Hematopoietic multipotent progenitor cell treated with erythropoietin and hydrocortisone succinate and interleukin-3 and kit ligand, for 8 days (in vitro differentiated cells): ENCODE measurements at regions not wholly inside any gene's neighbourhood (a gene's known extent, or its start where the extent isn't known, plus 50 kb on each side); places are given as distances from the start of the nearest gene placed in this dataset.
"Not testable (repeated sequence)": the region's sequence is repeated elsewhere in the genome, so short reads cannot be mapped to it uniquely, and the experiment has no call there.

Source experiments
- DNase-seq: peaks from one replicate; pipeline ENCODE4 v3.0.0-alpha.2; 2015

DNA sequence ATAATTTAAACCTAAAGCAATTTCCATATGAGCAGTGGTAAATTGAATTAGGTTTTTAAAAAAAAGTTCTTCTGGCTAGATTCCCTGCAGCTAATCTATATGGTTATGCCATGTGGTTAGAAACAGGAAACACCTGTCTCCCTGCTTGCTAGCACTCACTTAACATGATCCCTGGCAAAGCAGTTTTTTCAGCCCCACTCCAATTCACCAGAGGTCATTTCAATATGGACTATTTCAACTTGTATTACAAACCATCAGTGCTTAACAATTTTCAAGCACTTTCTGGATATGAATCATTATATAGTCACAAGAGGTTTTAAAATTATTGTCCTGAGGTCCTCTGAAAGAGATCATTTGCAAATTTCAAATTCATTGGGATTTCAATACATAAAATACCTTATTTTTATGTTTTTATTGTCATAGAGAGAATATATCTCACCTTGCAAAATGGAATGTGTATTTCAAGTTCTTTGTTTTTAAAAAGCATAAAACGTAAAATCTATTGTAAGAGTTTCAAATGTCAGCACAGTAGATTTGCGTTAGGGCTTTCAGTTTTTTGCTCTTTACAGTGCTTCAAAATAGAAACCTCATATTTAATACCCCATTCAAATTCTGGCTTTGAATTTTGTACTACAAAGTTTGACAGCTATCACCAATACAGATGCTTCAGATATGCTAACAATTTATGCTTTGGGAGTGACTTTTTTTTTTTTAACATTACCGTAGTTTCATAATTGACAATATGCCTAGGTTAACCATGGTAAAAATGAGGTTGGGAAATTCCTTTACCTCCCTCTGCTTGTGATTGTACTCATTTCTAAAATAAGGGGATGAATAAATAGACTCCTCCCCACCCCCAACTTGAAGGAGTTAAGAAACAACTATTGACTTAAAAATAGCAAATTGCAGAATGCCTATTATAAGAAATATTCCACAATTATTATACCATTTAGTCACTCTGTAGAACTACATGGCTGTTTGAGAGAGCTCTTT lies 117.5 kb upstream of the HGF start:
- peak; percentile 30 for DNase-seq

GRCh38 chr7:81886211-81886764 lies 116.4 kb upstream of the HGF start:
- no peak for DNase-seq

DNA sequence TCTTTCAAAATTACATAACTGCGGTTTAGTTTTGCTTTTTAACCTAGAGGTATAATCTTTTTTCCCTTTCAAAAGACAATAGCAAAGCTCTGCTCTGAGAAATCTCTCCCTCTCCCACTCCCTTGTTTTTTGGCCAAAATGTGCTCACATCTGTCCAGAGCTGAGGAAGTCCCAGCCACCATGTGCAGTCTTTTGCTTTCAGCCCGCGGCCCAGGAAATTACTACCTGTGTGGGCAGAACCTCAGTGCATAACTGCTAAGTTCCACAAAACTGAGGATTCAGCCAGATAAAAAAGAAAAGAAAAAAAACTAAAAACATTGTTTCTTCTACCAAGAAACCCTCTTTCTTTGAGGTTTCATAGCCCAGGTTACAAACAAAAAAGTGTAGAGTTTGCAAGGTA lies 115.0 kb upstream of the HGF start:
- no peak for DNase-seq

GRCh38 chr7:81883801-81884393 lies 114.0 kb upstream of the HGF start:
- DNase-seq, result no peak

DNA sequence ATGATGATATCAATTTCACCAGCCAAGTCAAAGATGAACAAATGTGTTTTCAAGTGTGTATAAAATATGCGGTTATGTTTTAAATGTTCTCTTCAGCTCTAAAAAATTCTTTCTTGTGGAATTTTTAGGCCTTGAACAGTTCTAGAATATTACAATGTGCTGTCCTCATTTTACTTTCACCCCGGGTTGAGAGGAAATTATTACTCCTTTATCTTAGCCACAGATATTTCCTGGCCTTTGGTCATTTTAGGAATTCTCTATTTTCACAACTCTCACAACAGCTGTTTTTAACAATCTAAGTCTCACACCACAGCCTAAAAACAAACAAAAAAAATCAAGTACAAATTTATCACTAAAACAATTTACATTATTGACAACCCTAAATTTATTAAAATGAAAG lies 112.2 kb upstream of the HGF start:
- no peak for DNase-seq

- DNase-seq, result no peak
These were observed 108.0 kb upstream of the HGF start for GRCh38 chr7:81877890-81878289.

DNA sequence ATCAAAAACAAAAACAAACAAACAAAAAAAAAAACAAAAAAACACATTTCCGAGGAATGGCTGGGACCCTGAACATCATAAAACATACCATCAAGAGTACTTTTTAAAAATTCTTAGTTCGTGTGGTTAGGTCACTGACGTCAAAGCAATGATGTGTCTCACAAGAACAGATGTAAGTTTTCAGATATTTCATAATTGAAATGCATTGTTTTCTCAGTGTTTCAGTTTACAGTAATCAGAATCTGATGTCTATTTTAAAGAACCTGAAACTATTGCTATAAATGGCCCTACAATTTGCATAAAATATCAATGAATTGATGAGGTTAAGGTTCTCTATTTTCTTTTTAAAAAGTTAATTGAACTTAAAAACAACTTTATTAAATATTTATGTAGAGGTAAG lies 103.7 kb upstream of the HGF start:
- DNase-seq, result no peak

- DNase-seq, result no peak
These were observed 101.9 kb upstream of the HGF start for GRCh38 chr7:81871606-81872265.

DNA sequence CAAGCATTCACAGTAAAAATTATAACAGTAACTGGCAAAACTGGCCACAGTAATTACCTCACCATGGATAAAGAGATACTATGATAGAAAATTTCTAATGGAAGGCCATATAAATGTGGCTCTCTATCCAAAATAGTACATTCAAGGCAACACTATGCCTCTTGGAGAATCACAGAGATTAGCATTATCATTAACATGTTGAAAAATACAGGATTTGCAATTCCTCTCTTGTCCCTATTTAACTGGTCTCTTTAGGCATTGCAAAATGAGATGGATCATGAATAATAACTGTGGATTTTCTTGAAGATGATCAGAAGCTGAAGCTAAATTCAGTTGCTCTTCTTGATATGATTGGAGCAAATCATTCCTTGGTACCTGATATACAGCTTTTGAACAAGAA lies 100.8 kb upstream of the HGF start:
- no peak for DNase-seq

DNA sequence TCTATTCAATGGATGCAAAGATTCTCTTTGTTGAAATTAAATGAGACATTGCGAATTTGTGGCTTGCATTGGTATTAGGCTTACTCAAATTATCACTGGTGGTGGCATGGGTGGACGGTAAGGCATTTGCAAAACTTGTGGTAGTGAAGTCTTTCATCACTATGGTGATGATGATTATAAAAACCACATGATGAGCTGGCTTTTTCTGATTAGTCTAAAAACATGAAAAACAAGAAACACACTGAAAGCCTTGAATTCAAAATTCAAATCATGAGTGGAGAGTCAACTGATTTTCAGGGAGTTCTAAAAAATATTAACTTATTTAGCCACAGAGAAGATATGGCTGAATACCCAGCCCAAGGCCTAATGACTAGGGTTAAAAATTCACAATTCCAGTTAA lies 99.8 kb upstream of the HGF start:
- no peak for DNase-seq

DNA sequence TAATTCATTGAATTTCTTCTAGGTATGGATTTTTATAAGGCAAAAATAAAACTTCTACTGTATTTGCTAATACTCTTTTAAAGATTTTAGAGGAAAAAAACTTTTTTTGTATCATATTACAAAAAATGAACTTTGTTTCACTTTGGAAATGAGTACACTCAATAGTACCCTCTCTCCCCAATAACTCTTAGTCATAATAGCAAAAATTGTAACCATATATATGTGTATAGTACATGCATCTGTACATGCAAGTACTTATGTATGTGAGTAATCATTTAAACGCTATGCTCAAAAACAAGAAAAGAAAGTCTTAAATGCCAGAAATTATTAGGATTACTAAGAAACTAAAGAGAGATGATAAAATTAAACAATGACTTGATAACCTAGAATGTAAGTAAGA lies 95.9 kb upstream of the HGF start:
- no peak for DNase-seq

- no peak for DNase-seq
These were observed 89.6 kb upstream of the HGF start for GRCh38 chr7:81859433-81859832.

DNA sequence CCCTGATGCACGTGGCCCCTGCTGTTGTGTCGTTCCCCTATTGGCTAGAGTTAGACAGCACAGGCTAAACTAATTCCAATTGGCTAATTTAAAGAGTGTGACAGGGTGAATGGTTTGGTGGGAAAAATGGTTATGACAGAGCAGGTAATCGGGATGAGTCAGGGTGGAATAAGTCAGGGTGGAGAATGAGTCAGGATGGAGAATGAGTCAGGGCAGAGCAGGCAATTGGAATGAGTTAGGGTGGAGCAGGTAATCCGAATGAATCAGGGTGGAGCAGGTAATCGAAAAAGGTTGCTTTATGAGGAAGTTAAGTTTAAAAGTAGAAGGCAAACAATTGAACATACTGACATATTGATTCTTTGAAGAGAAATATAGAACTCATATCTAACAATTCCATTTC lies 89.0 kb upstream of the HGF start:
- not testable (repeated sequence) for DNase-seq

DNA sequence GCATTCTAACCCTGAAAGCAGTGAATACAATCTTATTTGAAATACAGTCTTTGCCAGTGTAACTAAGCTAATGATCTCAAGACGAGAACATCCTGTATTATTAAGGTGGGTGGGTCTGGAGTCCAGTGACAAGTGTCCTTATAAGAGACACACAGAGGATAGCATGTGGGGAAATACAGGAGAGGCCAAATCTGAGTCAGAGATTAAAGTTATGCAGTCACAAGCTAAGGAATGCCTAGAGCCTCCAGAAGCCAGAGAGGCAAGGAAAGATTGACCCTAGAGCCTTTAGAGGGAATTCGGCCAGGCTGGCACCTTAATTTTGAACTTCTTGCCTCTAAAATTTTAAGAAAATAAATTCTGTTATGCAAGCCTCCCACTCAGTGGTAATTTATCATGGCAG lies 87.5 kb upstream of the HGF start:
- DNase-seq, result no peak

- DNase-seq, result no peak
These were observed 84.7 kb upstream of the HGF start for GRCh38 chr7:81854518-81854917.

DNA sequence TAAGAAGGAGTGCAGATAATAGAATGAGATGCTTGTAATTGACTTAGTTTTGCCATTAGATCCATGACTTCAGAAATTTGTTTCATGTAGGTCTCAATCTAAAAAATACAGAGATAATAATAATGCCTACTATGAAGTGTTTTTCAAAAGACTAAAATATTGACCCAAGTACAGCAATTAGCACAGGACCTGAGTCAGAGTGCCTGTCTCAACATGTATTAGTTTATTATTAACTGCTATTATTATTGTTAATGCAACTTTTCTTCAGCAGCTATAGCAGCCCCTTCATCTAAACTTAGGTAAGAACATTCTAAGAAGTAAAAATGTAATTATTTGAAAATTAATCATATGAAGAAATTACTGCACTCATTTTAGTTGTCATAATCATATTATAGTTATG lies 82.9 kb upstream of the HGF start:
- no peak for DNase-seq

- DNase-seq, result no peak
These were observed 81.6 kb upstream of the HGF start for GRCh38 chr7:81851413-81851812.

GRCh38 chr7:81846398-81846797 lies 76.6 kb upstream of the HGF start:
- peak; percentile 11 for DNase-seq

DNA sequence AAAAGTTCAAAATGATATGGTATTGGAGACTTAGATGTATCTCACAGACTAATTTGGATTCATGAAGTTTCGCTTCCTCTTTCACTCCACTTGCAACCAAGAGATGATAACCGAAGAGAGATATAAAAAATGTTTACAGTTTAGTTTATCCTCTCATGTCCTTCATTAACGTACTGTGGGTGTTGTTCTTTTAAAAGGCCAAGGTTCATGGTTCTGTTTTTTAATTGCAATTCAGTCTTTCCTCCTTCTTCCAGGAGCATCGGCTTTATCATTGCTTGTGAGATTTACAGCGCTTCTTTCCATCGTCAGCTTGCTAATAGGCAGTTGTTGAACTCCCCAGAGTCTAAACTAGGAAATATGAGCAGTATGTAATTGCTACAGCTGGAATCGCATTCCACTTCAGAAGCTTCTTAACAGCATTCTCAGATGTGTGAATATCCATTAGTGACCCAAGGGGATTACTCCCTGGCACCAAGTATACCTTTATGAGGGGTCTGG lies 75.9 kb upstream of the HGF start:
- DNase-seq, result no peak

- not testable (repeated sequence) for DNase-seq
These were observed 73.8 kb upstream of the HGF start for GRCh38 chr7:81843657-81844056.

DNA sequence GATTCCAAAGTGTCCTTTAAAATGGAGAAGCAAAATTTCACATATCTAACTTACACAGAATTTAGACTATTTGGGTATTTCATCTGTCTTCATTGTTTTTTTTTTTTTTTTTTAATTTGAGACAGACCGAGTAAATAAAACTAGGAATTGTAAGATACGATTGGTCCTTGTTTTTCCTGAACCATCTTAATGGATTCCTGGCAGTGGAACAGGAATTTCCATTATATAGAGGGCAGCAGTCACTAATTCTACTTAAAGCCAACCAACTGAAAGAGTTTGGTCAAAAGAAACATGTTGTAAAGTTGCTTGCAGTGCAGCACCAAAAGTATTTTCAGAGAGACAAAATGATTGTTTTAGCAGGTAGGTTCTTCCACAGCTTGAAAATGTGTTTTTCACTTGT lies 72.5 kb upstream of the HGF start:
- DNase-seq, result no peak

- DNase-seq, result no peak
These were observed 70.0 kb upstream of the HGF start for GRCh38 chr7:81839708-81840369.

GRCh38 chr7:81833401-81833800 lies 63.6 kb upstream of the HGF start:
- DNase-seq, result no peak
